H1 (cell line): ENCODE measurements at regions not wholly inside any gene's neighbourhood (a gene's known extent, or its start where the extent isn't known, plus 50 kb on each side); places are given as distances from the start of the nearest gene placed in this dataset.

Source experiments
- ASH2L ChIP-seq: fragments of 200-600, 300-600 bp; sonication (generic); IDR thresholded peaks from one replicate; pipeline ENCODE4 v1.7.1; 2017; ENCODE audit warnings: low read length
- BCL11A ChIP-seq, 2 experiments: IDR thresholded peaks; one replicate each; pipeline ENCODE4 v1.6.1; 2011; ENCODE audit warnings: low read depth in 2 of 2, low read length in 2 of 2, mild to moderate bottlenecking in 2 of 2
- CREB1 ChIP-seq: IDR thresholded peaks from 2 replicates; pipeline ENCODE4 v1.6.1; 2012; ENCODE audit warnings: inconsistent platforms
- NRF1 ChIP-seq: IDR thresholded peaks from 2 replicates; pipeline ENCODE4 v1.6.1; 2011; ENCODE audit warnings: mild to moderate bottlenecking, low read depth, low read length, improper control_type of control experiment
- PHF8 ChIP-seq: fragments of 200-600 bp; sonication (generic); conservative IDR thresholded peaks from 2 replicates; pipeline ENCODE4 v1.7.1; 2012; ENCODE audit warnings: low read depth, mild to moderate bottlenecking, inconsistent platforms, low read length, moderate library complexity
- TAF7 ChIP-seq: optimal IDR thresholded peaks from 2 replicates; pipeline ENCODE3; 2011; ENCODE audit warnings: low read depth, mild to moderate bottlenecking, inconsistent platforms, low read length, moderate library complexity, borderline replicate concordance

DNA sequence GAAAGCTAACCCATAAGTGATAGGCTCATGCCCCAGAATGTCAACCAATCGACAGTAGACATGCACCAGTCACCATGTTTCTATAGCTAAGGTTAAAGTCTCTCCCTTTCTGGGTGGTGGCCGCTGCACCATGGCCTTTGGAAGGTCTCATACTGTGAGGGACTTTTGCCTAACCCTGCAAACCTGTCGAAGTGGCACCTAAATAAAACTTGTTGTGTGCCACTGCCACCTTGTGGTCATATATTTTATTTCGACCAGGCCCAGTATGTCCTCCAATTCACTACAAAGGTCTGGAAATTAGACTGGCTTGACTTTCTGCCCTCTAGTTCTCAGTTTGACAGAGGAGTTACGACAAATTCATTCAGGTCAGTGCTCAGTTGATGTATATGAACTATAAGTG is 163.1 kb downstream of the SMARCA1 start (continued):
- TF ChIP-seq PHF8, result no peak
- no peak for TF ChIP-seq TAF7
- TF ChIP-seq BCL11A (IDR thresholded peaks at IDR 0.05; ENCODE audit: low read depth in 2 of 2, low read length in 2 of 2), result no peak
- TF ChIP-seq ASH2L, result no peak
- TF ChIP-seq CREB1, result no peak
- TF ChIP-seq NRF1, result no peak
